DMS153 treated with DMSO at 0.1 percent for 48 hours (cell line): ENCODE measurements at regions not wholly inside any gene's neighbourhood (a gene's known extent, or its start where the extent isn't known, plus 50 kb on each side); places are given as distances from the start of the nearest gene placed in this dataset.

Source experiments
- DNase-seq: peaks from one replicate; lab custom pipeline; 2025; ENCODE audit not compliant: unreplicated experiment; lab: John Stamatoyannopoulos, UW

- no peak for DNase-seq
These were observed 391.5 kb upstream of the ADGRL2 start for GRCh38 chr1:81409262-81409661.

DNA sequence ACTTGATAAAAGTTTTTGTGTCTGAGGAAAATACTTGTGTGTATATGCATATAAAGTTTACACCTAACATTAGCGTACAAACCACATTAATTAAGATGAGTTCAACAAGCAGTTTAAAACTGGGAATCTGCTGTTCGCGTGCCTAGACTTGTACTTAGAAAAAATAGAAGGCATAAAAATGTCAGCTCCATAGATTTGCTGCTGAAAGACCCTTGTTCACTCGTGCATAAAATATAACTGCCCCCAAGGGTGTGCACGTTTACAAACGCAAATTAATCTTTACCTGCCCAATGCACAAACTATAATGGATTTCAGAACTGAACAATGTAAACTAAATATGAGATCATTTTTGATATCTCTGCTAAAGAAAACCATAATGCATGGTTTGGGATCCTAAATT lies 392.3 kb upstream of the ADGRL2 start:
- no peak for DNase-seq

DNA sequence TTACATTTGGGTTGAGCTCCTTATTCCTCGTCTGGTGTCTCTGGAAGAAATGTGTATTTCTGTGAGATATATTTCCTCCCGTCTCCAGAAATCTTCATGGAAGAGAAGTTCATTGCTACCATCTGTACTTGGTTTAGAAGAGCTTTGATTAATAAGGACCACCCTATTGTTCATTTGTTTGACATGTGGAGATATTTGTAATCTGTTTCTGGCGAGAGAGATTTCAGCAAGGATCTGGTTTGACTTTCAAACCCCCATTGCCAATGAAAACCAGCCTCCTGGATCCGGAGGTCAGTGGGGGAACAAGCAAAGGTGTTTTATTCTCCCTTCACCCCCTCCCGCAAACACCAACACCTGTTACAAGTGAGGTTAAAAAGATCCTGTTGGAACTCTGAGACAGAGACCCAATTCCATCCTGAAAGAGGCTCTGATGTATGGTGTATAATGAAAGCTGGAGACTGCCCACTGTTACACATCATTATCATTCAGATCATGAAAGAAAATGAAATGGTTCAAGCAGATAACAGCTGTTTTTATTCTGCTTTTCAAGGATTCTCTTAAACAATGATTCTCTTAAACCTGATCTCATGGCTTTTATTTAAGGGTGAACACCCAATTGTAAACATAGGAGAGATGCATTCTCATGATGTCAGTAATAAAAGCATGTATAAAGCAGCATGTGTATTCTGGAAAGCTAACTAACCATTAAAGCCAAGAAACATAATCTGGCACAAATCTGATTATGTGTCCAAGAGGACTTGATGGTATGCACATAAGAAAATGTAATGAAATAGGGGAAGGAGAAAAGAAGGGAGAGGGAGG lies 393.5 kb upstream of the ADGRL2 start:
- peak; percentile 31 for DNase-seq

- no peak for DNase-seq
These were observed 394.3 kb upstream of the ADGRL2 start for GRCh38 chr1:81406292-81406999.

DNA sequence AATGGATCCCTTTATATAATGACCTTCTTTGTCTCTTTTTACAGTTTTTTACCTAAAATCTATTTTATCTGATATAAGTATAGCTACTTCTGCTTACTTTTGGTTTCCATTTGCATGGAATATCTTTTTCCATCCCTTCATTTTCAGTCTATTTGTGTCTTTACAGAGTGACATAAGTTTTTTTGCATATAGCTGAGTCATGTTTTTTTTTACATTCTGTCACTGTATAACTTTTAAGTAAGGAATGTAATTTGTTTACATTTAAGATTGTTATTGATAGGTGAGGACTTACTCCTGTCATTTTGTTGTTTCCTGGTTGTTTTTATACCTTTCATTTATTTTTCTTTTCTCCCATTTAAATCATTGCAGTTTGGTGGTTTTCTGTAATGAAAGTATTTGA lies 402.7 kb upstream of the ADGRL2 start:
- DNase-seq, result no peak

GRCh38 chr1:81392526-81393226 lies 408.1 kb upstream of the ADGRL2 start:
- no peak for DNase-seq

- DNase-seq, result peak; percentile 18
These were observed 409.5 kb upstream of the ADGRL2 start for GRCh38 chr1:81391125-81391828.

DNA sequence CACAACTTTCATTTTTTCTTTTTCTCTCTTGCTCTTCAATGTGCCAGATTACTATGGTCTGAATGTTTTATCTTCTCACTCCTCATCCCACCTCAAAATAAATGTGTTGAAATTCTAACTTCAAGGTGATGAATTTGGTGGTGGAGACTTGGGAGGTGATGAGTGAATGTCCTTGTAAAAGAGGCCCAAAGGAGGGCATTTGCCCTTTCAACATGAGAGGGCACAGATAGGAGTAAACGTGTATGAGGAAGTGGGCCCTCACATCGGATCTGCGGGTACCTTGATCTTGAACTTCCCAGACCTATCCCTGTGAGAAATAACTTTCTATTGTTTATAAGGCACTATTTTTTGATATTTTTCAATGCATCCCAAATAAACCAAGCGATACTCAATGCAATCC lies 412.3 kb upstream of the ADGRL2 start:
- DNase-seq, result no peak

GRCh38 chr1:81387446-81387845 lies 413.3 kb upstream of the ADGRL2 start:
- no peak for DNase-seq

GRCh38 chr1:81382561-81382960 lies 418.2 kb upstream of the ADGRL2 start:
- DNase-seq, result no peak

DNA sequence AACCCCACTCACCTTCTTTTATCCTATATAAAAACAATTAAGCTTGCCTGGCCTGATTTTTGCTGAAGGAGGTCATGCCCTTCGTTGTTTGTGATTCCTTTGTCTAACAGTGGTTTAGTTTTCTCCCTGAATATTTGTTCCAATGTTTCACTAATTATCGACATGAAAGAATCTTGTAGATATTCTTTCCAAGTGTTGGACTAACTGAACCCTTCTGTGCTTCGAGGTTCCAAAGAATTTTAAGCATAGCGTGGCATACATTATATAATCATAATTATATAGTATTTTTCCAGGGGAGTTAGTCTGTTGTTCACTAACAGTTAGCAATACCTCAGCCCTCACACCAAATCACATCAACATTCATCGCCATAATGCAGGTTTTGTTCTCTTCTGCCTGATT lies 418.9 kb upstream of the ADGRL2 start:
- DNase-seq, result no peak

- DNase-seq, result no peak
These were observed 420.3 kb upstream of the ADGRL2 start for GRCh38 chr1:81380436-81380835.

DNA sequence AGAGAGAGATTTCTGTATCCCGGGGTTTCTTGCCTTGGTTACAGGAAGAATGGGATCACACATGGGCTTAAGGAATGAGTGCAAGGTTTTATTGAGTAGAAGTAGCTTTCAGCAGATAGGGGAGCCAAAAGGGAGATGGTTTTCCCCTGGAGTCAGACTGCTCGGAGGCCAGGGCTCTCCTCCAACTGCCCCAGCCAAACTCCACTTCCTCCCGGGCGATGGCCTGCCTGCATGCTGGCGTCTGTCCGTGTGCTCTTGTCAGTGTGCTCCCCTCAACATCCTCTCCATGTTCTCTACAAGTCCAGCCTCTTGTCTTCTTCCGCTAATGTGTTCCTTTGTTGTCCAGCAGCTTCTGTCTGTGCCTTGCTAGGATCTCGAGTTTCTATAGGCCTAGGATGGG lies 421.3 kb upstream of the ADGRL2 start:
- no peak for DNase-seq

DNA sequence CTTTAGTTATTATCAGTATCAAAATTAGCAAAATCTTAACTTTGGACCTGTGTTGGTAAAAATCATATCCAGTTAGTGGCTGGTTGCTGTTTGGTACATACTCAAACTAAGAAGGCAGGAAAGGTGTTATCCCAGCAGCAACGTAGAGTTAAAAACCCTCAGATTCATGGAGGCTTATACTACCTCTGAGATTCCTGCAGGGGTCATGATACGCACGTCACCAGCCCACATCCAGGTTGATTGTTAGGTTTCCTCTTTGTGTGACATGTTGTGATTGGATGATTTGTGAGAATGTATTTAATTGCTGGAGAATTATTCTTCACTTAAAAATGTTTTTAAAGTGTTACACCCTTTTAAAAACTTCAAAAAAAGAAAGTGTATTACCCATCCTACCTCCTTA lies 423.3 kb upstream of the ADGRL2 start:
- DNase-seq, result no peak

- DNase-seq, result no peak
These were observed 424.7 kb upstream of the ADGRL2 start for GRCh38 chr1:81375884-81376548.

GRCh38 chr1:81374481-81374880 lies 426.3 kb upstream of the ADGRL2 start:
- no peak for DNase-seq

DNA sequence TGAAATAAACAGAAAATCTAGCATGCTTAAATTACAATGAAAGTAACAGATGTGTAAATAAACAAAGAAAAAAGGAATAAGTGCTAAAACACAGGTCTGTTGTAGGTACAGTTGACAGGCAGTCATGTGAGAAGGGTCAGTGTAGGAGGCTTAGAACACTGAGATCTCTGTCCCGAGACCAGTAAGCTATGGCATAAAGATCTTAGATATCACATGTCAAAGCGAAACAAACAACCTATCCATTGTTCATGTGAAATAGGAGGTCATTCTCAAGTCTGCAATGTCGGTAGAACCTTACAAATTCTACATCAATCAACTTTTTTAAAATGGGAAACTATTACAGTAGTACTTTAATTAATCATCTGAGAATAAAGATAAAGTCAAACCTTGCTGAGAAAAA lies 428.9 kb upstream of the ADGRL2 start:
- no peak for DNase-seq

DNA sequence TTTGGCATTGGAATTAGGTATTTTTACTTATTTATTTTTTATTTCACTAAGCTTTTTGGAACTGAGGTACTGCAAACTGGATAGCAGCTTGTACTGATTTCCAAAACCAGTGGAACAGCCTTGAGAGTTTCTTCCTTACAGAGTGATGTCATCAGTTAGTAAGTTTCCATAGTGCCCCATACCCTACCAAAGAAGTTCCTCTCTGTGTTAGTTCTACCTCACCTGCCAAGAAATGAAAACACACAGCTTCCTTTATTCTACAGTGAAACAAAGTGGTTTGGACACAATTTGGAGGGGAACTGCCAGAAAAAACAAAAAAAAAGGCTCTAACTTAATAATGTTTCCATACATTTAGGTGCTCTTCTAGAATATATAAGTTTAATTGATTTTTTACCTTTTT lies 430.9 kb upstream of the ADGRL2 start:
- DNase-seq, result no peak

- no peak for DNase-seq
These were observed 434.6 kb upstream of the ADGRL2 start for GRCh38 chr1:81366173-81366572.

DNA sequence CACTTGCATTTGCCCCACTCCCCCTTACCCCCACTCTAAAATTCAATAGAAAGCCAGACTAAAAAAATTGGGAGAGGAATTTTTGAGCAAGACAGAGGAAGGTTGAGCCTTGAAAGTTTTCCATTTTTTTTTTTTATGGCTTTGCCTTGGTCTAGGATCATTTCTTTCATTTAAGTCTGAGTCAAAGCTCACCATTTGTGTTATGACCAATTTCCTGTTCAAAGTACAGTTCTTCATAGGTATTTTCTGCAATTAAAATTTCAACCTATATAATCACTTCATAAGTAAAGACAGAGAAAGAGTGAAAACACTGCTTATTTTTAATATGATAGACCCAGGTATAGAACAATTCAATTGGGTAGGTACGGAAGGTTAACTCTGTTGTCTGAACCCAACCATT lies 436.6 kb upstream of the ADGRL2 start:
- no peak for DNase-seq

- no peak for DNase-seq
These were observed 442.6 kb upstream of the ADGRL2 start for GRCh38 chr1:81358151-81358550.
